Endothelial cell of umbilical vein (primary cell): ENCODE measurements at regions not wholly inside any gene's neighbourhood (a gene's known extent, or its start where the extent isn't known, plus 50 kb on each side); places are given as distances from the start of the nearest gene placed in this dataset.

Experiments
- BruUV-seq: library from RNA; stranded (reverse); fragments of 400-500 nt; replicated peaks from 2 replicates; lab custom pipeline; 2021; lab: Mats Ljungman, UMichigan
- CTCF ChIA-PET: fragments of 300-600, 350-600 bp; sonication (Branson Sonifier 250); formaldehyde crosslinking; loops from one replicate; lab custom pipeline; 2021; ENCODE audit warnings: antibody characterized with exemption, inconsistent platforms; lab: Charles Lee
- POLR2A ChIA-PET: fragments of 300-600, 350-600 bp; sonication (Branson Sonifier 250); formaldehyde crosslinking; loops from one replicate; lab custom pipeline; 2021; ENCODE audit warnings: antibody characterized with exemption, inconsistent platforms; lab: Charles Lee
- DNase-seq: peaks from one replicate; pipeline ENCODE4 v3.0.0-alpha.2; 2011; ENCODE audit warnings: low read depth, low spot score
- FAIRE-seq: peaks from 2 replicates; lab custom pipeline; 2011; peaks lifted over from hg19 to GRCh38; lab: Jason Lieb, UNC
- H2AFZ ChIP-seq: 2 replicates; pipeline ENCODE4 v1.6.0; 2012; ENCODE audit warnings: low read depth, low read length, control low read depth, inconsistent platforms
- H3K27ac ChIP-seq: 2 replicates; pipeline ENCODE4 v1.5.1; 2011; ENCODE audit warnings: low read depth, mild to moderate bottlenecking, control low read depth, low read length, moderate library complexity; ENCODE audit not compliant: insufficient read depth
- H3K27me3 ChIP-seq, 2 experiments: 2 replicates each; pipeline versions ENCODE4 v1.6.0 to v1.6.1; 2011; ENCODE audit warnings: low read length in 2 of 2, mixed read lengths in 1 of 2; ENCODE audit not compliant: control insufficient read depth in 2 of 2, insufficient read depth in 2 of 2
- H3K36me3 ChIP-seq, 2 experiments: 2 replicates in 1 of 2; 3 replicates in 1 of 2; pipeline ENCODE4 v1.5.1; 2011; ENCODE audit warnings: low read length in 2 of 2, mild to moderate bottlenecking in 1 of 2, moderate library complexity in 1 of 2; ENCODE audit not compliant: control insufficient read depth in 2 of 2, insufficient read depth in 2 of 2; ENCODE audit errors: extremely low read depth in 1 of 2
- H3K4me1 ChIP-seq: 3 replicates; pipeline ENCODE4 v1.5.1; 2011; ENCODE audit warnings: mild to moderate bottlenecking, low read length; ENCODE audit not compliant: control insufficient read depth, insufficient read depth; ENCODE audit errors: extremely low read depth
- H3K4me2 ChIP-seq: 2 replicates; pipeline ENCODE4 v1.6.1; 2011; ENCODE audit warnings: low read length, control low read depth, mixed read lengths; ENCODE audit not compliant: insufficient read depth
- H3K4me3 ChIP-seq, 3 experiments: fragments of 200-600 bp in 1 of 3; sonication (generic), shearing (Covaris generic) in 1 of 3; replicated peaks in 1 of 3; 2 replicates each; pipeline ENCODE4 v1.5.1; 2011 to 2016; ENCODE audit warnings: control low read depth in 3 of 3, low read length in 3 of 3, mild to moderate bottlenecking in 2 of 3, inconsistent platforms in 1 of 3, low read depth in 1 of 3, moderate library complexity in 1 of 3; ENCODE audit not compliant: insufficient read depth in 1 of 3
- H3K79me2 ChIP-seq: 2 replicates; pipeline ENCODE4 v1.6.0; 2012; ENCODE audit warnings: low read length, inconsistent platforms; ENCODE audit not compliant: control insufficient read depth, insufficient read depth
- H3K9ac ChIP-seq: replicated peaks from 2 replicates; pipeline ENCODE3; 2011; ENCODE audit warnings: low read length, control low read depth; ENCODE audit not compliant: insufficient read depth; ENCODE audit errors: extremely low read depth
- H3K9me1 ChIP-seq: replicated peaks from 3 replicates; pipeline ENCODE4 v1.6.0; 2011; ENCODE audit warnings: mild to moderate bottlenecking, low read length; ENCODE audit not compliant: control insufficient read depth, insufficient read depth; ENCODE audit errors: extremely low read depth
- H3K9me3 ChIP-seq: replicated peaks from 2 replicates; pipeline ENCODE4 v1.5.1; 2012; ENCODE audit warnings: low read length, inconsistent platforms; ENCODE audit not compliant: control insufficient read depth, insufficient read depth
- H4K20me1 ChIP-seq: replicated peaks from 2 replicates; pipeline ENCODE3; 2011; ENCODE audit warnings: mild to moderate bottlenecking, low read length; ENCODE audit not compliant: control insufficient read depth, insufficient read depth; ENCODE audit errors: extremely low read depth
- EZH2 ChIP-seq: IDR thresholded peaks from 2 replicates; pipeline ENCODE4 v1.6.1; 2012; ENCODE audit warnings: borderline replicate concordance, low read depth, mild to moderate bottlenecking, moderate library complexity, low read length, inconsistent platforms; ENCODE audit not compliant: severe bottlenecking
- FOS ChIP-seq: IDR thresholded peaks from 2 replicates; pipeline ENCODE4 v1.6.1; 2011; ENCODE audit warnings: mild to moderate bottlenecking, low read length, moderate library complexity, borderline replicate concordance; ENCODE audit not compliant: insufficient read depth
- GATA2 ChIP-seq: IDR thresholded peaks from 2 replicates; pipeline ENCODE4 v1.7.0; 2011; ENCODE audit warnings: low read depth, mild to moderate bottlenecking, moderate library complexity, mixed read lengths, low read length; ENCODE audit not compliant: insufficient read length, insufficient read depth
- JUN ChIP-seq: IDR thresholded peaks from 2 replicates; pipeline ENCODE4 v1.6.1; 2011; ENCODE audit warnings: borderline replicate concordance, low read depth; ENCODE audit not compliant: insufficient read length, insufficient read depth
- MYC ChIP-seq: IDR thresholded peaks from one replicate; pipeline ENCODE4 v1.6.1; 2011; ENCODE audit warnings: mild to moderate bottlenecking, low read depth, low read length
- POLR2A ChIP-seq: IDR thresholded peaks from 2 replicates; pipeline ENCODE4 v1.6.1; 2012; ENCODE audit warnings: low read depth, mild to moderate bottlenecking, control low read depth, low read length
- POLR2AphosphoS5 ChIP-seq: IDR thresholded peaks from 2 replicates; pipeline ENCODE4 v1.6.1; 2012; ENCODE audit warnings: low read depth, mild to moderate bottlenecking, control low read depth, low read length, moderate library complexity; ENCODE audit not compliant: insufficient read depth
- dilution Hi-C: fragments of 300-500 bp; cut with MboI; formaldehyde crosslinking; loops from one replicate; pipeline ENCODE4 v1.15.0; 2019; ENCODE audit warnings: low sequenced_read_pairs; ENCODE audit not compliant: extremely low pct_ligation_motif_present
- intact Hi-C: fragments of 100-400 bp; cut with micrococcal nuclease; formaldehyde crosslinking; loops from one replicate; pipeline ENCODE4 v1.10.0; 2022
- TF ChIP-seq, protein P1 (sequence below), 2 donors: IDR thresholded peaks; 1 replicate in 1 of 2; 2 replicates in 1 of 2; pipeline ENCODE4 v1.5.1; 2011; ENCODE audit warnings: low read length in 2 of 2, mild to moderate bottlenecking in 2 of 2, moderate library complexity in 2 of 2, control low read depth in 1 of 2, inconsistent platforms in 1 of 2, low read depth in 1 of 2; ENCODE audit not compliant: insufficient read depth in 1 of 2; ENCODE audit errors: extremely low read depth in 1 of 2
- TF ChIP-seq, protein P2 (sequence below): IDR thresholded peaks from 2 replicates; pipeline ENCODE4 v1.6.1; 2011; ENCODE audit not compliant: insufficient read depth, insufficient read length

- no peaks in the 10 kb centered on the region for H3K79me2 ChIP-seq
- H3K9me3 ChIP-seq = no peaks in the 10 kb centered on the region
- dilution Hi-C loops = no loop called here
- TF ChIP-seq, protein P1, sequence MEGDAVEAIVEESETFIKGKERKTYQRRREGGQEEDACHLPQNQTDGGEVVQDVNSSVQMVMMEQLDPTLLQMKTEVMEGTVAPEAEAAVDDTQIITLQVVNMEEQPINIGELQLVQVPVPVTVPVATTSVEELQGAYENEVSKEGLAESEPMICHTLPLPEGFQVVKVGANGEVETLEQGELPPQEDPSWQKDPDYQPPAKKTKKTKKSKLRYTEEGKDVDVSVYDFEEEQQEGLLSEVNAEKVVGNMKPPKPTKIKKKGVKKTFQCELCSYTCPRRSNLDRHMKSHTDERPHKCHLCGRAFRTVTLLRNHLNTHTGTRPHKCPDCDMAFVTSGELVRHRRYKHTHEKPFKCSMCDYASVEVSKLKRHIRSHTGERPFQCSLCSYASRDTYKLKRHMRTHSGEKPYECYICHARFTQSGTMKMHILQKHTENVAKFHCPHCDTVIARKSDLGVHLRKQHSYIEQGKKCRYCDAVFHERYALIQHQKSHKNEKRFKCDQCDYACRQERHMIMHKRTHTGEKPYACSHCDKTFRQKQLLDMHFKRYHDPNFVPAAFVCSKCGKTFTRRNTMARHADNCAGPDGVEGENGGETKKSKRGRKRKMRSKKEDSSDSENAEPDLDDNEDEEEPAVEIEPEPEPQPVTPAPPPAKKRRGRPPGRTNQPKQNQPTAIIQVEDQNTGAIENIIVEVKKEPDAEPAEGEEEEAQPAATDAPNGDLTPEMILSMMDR (IDR thresholded peaks at IDR 0.05; ENCODE audit: extremely low read depth in 1 of 2, insufficient read depth in 1 of 2, low read depth in 1 of 2, low read length in 2 of 2) = no peak
- TF ChIP-seq GATA2 = no peak
- no peak for TF ChIP-seq POLR2A
- no peak for TF ChIP-seq FOS
- FAIRE-seq (no peak), DNase-seq (no peak)
- H3K4me3 ChIP-seq = no peak overlapping the region
- no TSS peak for BruUV-seq
- intact Hi-C loops = no loop called here
- H3K36me3 ChIP-seq = no peaks in the 10 kb centered on the region
- H3K4me1 ChIP-seq = no peaks in the 10 kb centered on the region
- no peaks in the 10 kb centered on the region for H3K27me3 ChIP-seq
- ChIA-PET POLR2A (no interaction called here), CTCF (interaction anchor here (1.2 to 1.9 kb wide), 4 partner anchors 9 to 17 kb away, joined by 3 to 5 read pairs (median 4); no protein-coding TSS in a partner anchor)
- H2AFZ ChIP-seq = no peak overlapping the region
- H3K9ac ChIP-seq = no peak overlapping the region
- H3K9me1 ChIP-seq = no peaks in the 10 kb centered on the region
- H4K20me1 ChIP-seq = no peaks in the 10 kb centered on the region
- no peak overlapping the region for H3K4me2 ChIP-seq
- no peak overlapping the region for H3K27ac ChIP-seq
These were observed 319.2 kb downstream of the PCDH7 start for GRCh38 chr4:31039382-31039781.

GRCh38 chr4:31040106-31040505 is 319.9 kb downstream of the PCDH7 start:
- no peak overlapping the region for H3K9ac ChIP-seq
- no peaks in the 10 kb centered on the region for H3K36me3 ChIP-seq
- no peaks in the 10 kb centered on the region for H3K4me1 ChIP-seq
- no TSS peak for BruUV-seq
- no peak overlapping the region for H3K27ac ChIP-seq
- intact Hi-C loops = loop anchor here (10.0 kb wide), 1 partner anchor 235 kb away; no protein-coding TSS in a partner anchor
- no peak overlapping the region for H3K4me2 ChIP-seq
- POLR2A ChIA-PET = no interaction called here
- DNase-seq (no peak), FAIRE-seq (no peak)
- no peaks in the 10 kb centered on the region for H3K9me3 ChIP-seq
- H3K27me3 ChIP-seq = no peaks in the 10 kb centered on the region
- TF ChIP-seq, protein P2, sequence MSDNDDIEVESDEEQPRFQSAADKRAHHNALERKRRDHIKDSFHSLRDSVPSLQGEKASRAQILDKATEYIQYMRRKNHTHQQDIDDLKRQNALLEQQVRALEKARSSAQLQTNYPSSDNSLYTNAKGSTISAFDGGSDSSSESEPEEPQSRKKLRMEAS = no peak
- TF ChIP-seq MYC (no peak), EZH2 (no peak), FOS (no peak), POLR2AphosphoS5 (no peak), POLR2A (no peak), JUN (no peak), GATA2 (no peak)
- TF ChIP-seq, protein P1 (IDR thresholded peaks at IDR 0.05; ENCODE audit: extremely low read depth in 1 of 2, insufficient read depth in 1 of 2, low read depth in 1 of 2, low read length in 2 of 2) = no peak
- CTCF ChIA-PET = interaction anchor here (1.9 kb wide), 2 partner anchors 8 to 12 kb away, joined by 4 to 5 read pairs; no protein-coding TSS in a partner anchor
- no peaks in the 10 kb centered on the region for H3K9me1 ChIP-seq
- no peaks in the 10 kb centered on the region for H4K20me1 ChIP-seq
- H3K79me2 ChIP-seq = no peaks in the 10 kb centered on the region
- dilution Hi-C loops = no loop called here
- H2AFZ ChIP-seq = no peak overlapping the region
- H3K4me3 ChIP-seq = no peak overlapping the region
